GM18519 (cell line): ENCODE measurements at regions not wholly inside any gene's neighbourhood (a gene's known extent, or its start where the extent isn't known, plus 50 kb on each side); places are given as distances from the start of the nearest gene placed in this dataset.

ENCODE experiments used
- ATAC-seq: cut with Tn5 transposase; IDR thresholded peaks from one replicate; pipeline ENCODE4 v1.9.1; 2021; ENCODE audit warnings: mild to moderate bottlenecking, moderate library complexity; ENCODE audit not compliant: unreplicated experiment, low FRiP score

DNA sequence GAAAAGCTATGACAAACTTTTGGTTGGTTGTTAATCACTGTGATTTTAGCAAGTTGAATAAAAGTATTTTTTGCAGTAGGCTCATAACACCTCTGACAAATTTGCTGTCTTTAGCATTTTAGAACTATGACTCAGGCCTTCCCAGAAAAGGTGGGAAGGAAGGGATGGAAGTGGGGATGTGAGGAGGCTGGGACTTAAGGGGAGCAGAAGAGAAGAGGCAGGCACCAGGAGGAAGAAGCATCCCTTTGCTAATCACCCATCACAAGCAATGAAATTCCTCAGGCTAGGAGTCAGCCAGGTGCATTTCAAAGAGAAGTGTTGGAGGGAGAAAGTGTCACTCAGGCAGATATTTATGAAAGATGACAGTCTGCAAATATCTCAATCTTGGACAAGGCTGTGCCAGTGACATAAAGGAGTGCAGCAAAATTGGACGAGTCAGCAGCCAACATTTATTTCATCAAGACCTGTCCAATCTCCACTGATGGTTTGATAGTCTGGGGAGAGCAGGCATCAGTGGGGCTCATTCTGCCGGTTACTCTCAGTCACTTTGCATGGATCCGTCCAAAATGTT, 337.3 kb upstream of the ARRDC4 start:
- ATAC-seq: no peak

DNA sequence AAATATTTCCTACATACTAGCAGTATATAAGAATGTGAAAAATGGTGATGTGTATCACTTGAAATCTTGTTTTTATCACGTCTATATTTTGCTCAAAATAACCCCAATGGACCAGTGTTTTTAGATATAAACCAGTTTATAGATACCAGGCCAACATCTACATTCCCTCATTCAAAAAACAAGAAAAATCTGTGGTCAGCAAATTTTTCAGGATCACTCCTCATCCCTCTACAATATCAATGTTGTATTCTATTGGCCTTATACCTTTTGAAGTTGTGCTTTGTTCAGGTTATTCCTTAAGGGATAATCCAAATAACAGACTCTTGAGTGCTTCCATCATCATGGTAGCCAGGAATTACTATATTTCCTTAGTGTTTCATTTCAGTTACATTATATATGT, 332.9 kb upstream of the ARRDC4 start:
- ATAC-seq: no peak

DNA sequence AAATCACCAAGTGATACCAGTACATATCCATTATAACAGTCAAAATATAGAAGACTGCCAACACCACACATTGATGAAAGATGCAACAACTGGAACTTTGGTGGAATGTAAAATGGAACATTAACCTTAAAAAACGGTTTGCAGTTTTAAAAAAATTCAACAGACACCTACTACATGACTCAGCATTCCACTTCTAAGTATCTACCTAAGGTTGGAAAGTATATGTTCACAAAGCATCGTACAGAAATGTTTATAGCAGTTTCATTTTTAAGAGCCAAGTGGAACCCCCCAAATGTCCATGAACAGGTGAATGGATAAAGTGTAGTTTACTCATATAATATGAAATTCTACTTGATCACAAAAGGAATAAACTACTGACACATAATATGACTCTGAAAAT, 314.7 kb upstream of the ARRDC4 start:
- ATAC-seq: no peak

DNA sequence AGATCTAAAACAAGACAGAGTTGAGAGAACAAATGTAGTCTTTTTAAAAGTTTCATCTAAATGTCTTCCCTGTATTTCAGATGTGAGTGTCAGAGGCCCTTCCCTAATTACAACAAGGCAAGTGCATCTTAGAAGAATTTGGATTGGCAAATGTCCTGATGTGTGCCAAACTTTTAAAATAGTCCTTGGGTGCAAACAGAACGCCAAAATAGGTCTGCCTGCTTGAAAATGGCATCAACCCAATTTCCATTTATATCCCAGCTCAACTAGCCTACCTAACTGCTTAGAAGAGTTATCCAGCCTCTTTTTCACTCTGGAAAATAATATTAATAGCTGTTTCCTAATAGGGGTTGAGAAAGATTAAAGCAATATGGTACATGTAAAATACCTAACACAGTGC, 311.8 kb upstream of the ARRDC4 start:
- ATAC-seq: no peak

DNA sequence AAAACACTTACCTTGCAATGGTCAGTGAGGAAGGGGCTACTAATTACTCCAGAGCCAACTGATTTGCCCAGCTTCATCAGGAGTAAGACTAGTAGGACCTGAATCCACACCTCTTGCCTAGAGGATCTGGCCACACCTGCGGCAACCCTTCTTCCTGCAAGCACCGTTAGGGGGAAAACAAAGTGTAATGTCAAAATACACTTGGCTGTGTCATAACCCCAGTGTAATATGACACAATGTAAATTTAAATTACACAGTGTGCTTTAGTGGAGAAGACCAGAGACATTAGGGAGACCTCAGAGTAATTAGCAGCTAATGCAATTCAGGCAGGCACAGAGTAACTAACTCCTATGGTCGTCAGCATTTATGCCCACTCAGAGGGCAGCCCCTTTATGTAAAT, 308.5 kb upstream of the ARRDC4 start:
- no peak for ATAC-seq

DNA sequence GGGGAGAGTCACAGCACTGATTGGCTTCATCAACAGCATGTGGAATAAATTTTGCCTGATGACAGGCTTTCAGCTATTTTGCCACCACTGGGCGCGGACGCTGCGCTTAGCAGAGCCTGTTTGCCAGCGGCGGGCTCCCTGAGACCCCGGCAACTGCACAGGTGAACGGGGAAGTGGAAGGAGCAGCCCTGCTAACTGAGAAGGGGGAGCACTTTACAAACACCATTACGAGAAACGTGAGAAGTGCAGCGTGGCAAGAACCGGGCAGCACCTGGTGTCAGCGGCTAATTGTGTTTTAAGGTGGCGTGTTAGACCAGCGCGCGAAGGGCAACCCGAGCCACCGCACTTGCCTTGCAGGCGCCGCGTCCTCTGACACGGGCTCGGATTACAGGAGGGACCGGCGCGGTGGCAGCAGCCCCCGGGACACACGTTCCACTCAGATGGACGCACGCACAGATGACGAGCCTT, 307.8 kb upstream of the ARRDC4 start:
- ATAC-seq: no peak

DNA sequence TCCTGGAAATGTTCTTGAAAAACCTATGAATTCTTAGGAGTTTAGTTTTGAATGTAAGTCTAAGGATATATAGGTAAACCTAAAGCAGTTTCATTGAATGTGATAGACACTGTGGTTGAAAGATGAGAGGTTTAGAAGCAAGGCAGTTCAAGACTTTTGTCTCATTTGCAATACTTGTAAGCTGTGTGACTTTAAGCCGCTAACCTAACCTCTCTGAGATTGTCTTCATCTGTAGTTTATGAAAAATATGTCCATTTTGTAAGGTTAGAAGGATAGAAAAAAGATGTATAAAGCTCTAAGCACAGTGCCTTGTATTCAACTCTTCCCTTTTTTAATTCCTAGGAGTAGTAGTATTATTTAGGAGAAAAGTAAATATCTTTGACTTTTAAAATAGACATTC, 306.6 kb upstream of the ARRDC4 start:
- ATAC-seq: no peak

DNA sequence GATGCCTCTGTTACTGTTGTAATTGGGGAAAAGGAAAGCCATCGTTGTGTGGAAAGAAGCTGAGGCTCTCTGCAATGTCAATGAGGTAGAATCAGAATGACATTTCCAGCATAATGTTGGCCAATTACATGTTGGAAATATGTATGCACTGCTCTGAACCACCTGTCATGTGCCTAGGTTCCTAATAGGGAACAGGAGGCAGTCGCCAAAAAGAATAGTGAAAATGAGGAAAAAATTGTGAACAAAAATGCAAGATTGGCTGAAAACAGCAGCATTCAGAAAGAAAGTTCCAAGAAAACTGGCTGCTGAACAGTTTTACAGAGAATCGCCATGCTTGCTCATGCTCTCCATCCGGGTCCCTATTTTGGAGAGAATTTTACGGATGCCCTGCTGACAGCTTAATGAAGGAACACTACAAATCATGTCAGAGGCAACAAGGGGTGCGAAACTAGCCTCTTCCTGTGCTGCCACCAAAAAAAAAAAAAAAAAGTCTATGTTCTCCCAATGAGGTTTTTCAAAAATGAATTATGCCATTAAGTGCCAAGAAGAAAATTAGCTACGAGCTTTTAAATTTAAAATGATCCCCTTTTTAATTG, 305.9 kb upstream of the ARRDC4 start:
- ATAC-seq: no peak

DNA sequence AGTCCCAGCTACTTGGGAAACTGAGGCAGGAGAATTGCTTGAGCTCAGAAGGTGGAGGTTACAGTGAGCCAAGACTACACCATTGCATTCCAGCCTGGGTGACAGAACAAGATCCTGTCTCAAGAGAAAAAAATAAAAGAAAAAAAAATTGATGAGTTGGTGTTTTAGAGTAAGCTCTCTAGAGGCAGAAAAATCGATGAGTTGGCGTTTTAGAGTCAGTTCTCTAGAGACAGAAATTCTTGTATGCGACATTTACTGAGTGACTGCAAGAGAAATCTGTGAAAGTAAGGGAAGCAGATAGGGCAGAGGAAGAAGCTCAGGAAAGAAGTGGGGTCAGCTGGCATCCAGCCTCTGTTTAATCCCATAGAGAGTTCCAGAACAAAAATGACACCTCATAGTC, 298.7 kb upstream of the ARRDC4 start:
- no peak for ATAC-seq

DNA sequence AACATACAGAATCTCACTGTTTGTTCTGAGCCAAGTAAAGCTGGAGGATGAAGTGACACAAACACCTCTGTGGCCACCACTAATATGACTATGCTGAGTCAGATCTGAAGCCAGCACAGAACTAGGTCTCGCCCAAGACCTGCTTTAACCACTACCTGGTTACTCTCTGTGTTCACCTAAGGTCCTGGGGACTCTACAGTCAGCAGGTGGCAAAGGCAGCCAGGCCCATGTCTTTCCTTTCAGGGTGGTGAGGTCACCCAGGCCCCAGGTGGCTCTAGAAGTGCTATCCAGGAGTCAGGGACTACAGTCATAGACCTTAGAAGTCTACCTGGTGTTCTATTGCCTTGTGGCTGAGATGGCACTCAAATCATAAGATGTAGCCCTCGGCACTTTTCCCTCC, 287.9 kb upstream of the ARRDC4 start:
- no peak for ATAC-seq

DNA sequence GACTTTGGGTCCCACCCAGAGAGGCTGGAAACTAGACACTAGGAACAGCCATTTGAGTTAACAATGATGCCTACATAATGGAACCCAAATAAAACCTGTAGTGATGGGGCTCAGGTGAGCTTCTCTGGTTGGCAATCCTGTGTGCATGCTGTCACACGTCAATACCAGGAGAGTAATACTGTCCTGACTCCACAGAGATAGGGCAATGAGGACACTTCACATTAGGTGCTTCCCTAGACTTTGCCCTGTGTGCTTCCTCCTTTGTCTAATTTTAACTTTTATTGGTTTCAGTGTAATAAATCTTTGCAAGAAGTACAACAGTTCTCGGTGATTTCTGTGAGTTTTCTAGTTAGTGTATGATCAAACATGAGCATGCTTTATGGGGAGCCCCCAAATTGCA, 281.8 kb upstream of the ARRDC4 start:
- ATAC-seq: no peak

DNA sequence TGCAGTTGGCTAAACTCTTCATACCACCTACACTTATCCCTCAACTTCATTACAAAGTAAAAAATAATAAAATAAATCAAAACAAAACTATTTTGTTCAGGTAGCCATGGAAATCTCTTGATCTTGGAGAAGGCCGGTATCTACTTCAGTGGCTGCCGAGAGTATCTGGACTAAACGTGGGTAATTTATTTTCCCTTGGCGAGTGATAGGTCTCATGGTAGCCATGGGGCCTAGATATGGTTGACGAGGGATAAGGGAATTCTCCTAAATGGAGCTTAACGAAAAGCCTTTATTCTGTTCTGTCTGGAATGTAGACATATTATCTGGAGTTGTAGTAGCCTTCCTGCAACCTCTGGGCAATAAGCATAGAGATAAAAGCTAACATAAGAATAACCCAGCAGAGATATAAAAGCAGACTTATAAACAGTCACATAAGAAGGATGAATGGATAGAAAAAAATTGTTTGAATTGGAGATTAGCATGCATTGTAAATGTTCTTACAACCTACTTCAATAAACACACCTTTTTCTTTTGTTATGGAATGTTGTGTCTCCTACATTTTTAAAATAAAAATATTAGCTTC, 281.3 kb upstream of the ARRDC4 start:
- ATAC-seq: no peak

DNA sequence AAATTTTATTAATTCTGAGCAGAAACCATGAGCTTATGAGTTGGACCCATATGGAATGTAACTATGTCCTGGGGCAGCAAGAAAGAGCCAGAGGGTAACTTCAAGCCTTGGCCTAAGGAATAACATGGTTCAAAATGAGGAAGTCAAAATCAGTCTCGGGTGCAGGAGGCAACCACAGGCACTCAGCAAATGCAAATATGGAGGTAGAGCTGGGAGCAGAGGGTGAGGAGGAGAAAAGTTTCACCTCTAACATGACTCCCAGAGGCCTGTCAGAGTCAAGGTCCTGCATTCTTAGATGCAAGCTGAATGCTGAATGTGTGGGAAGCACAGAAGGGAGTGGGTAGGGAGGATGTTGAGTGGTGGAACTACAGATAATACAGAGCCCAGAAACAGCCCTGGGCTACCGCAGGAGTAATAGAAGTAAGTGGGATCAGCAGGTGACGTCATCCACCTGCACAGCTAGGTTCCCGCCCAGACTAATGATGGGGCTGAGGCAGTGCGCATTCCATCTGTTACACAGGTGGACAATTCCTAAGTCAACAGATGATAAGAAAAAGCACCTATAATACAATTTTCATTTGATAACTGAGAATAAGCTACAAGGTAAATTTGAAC, 279.8 kb upstream of the ARRDC4 start:
- no peak for ATAC-seq

DNA sequence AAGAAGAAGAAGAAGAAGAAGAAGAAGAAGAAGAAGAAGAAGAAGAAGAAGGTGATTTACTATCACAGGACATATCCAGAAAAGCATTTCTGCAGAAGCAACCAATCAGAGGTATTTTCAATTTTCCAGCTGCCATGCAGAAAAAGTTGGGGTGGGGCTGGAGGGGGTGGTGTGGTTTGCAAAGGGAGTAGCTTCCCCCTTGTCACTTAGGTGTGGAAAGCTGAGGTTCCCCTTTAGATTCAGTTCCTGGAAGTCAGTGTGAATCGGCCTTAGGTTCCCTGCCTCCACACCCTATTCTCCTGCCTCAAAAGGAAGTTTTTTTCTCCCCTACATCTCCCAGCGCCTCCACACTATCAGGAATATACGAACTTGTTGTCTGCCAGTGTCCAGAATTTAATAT, 276.7 kb upstream of the ARRDC4 start:
- ATAC-seq: no peak

DNA sequence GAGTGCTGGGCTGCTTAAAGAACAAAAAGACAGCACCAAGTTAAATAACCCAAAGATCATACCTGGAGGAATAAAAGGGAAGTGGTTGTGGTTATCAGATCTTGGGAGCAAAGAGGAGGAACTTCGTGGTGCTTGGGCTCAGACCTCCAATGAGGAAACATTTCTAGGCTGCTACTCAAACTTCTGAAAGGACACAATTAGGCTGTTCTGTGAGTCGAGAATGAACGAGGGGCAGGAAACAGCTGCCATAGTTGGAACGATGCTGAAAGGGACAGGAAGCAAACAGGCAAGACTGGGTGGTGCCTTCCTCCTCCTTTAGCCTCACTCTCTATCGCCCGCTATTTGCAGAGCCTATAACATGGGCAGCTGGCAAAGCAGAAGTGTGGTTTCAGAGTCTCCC, 276.3 kb upstream of the ARRDC4 start:
- ATAC-seq: no peak

DNA sequence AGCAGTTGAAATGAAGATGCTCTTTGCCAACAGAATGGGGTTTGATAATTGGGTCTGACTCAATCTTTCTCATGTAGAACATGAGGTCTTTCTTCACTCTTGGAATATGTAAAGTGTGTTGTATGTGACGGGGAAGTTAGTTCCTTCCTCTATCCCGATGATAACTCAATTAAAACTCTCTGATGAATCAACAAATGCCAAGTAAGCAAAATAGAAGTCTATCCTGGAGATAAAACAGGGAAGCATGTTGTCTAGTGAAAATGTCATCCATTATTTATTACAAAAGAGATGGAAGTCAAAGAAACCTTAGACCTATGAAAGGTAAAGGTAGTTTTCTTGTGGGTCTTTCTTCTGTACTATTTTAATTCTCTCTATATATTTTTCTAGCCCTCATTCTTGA, 274.2 kb upstream of the ARRDC4 start:
- no peak for ATAC-seq

DNA sequence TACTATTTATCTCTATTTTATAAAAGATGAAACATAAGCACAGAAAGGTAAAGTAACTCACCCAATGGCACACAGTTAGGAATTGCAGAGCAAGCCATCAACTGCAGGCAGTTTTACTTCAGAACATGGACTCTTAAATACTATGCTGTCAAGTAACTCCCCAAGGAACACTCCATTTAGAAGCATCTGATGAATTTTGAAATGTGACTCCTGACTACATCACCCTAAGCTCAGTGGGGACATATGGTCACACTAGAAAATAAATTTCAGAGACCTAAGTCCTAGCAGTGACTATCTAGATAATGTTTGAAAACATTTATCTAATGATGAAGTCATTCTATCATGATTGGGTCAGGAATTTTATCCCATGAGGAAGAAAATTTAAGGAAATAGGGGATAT, 272.8 kb upstream of the ARRDC4 start:
- no peak for ATAC-seq

DNA sequence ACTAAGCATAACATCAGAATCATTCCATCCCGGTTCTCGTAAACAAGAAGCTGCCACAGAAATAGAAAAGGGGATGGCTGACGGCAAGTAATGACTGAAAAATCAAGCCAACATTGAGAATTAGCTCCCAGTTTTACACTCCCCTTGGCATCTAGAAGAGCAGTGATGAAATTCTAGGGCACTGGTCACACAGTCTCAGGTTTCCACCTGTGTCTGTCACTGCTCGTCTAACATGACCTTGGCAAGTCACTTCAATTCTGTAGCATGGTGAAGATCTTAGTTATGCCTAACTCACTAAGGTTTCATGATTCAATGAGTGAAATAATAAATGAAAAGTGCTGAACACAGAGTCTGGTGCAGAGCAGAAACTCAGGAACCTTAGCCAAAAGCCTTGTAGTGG, 272.3 kb upstream of the ARRDC4 start:
- ATAC-seq: no peak

DNA sequence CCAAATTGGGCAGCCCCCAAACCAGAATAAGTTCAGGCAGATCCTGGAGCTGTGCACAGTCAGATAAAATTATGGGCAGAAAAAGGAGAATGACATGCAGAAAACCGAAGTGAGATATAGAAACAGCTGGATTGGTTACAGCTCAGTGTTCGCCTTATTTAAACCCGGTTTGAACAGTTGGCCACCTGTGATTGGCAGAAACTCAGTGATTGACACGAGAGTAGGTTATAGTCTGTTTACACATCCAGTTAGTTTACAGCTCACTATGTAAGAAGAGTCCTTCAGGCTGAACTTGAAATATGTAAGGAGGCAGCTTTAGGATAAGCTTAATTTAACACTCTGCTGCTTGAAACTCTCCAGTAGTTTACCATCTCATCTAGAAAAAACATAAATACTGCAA, 271.6 kb upstream of the ARRDC4 start:
- no peak for ATAC-seq

DNA sequence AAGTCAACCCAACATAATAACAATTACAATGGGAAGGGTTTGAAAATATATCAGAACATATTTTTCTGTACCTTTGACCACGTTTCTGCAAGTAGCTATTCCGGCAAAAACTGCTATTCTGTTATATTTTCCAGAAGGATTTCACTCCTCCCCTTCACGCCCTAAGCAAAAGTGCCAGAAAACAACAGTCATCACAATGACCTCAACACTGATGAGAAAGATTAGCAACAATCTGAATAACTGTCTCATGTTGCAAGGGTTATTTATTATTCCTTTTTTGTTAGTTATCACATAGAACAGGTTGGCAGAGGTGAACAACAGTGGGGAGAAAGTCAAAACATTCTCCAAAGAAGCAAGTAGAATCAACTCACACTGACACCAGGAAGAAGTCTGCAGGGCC, 269.4 kb upstream of the ARRDC4 start:
- no peak for ATAC-seq

DNA sequence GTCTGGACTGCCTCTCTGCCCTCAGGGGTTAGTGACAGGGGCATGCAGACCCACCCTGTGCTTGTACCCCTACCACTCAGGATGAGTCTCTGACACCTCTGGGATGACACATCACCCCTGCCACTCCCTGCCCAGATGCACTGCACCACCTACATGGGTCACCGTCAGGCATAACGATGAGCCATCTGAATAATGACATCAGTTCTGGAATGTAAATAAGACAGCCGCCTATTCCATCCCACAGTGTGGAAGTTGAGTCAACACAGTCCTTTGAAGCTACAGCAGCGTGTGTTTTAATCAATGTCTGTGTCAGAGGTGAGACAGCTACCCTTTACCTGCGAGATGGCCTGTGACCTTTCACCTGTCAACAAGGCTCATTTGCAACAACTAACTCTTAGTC, 268.7 kb upstream of the ARRDC4 start:
- ATAC-seq: no peak
